ENCODE measurements at regions not wholly inside any gene's neighbourhood (a gene's known extent, or its start where the extent isn't known, plus 50 kb on each side); places are given as distances from the start of the nearest gene placed in this dataset.

GRCh38 chr7:52465216-52465615 is 570.2 kb upstream of the POM121L12 start:
- TF ChIP-seq, protein P1, sequence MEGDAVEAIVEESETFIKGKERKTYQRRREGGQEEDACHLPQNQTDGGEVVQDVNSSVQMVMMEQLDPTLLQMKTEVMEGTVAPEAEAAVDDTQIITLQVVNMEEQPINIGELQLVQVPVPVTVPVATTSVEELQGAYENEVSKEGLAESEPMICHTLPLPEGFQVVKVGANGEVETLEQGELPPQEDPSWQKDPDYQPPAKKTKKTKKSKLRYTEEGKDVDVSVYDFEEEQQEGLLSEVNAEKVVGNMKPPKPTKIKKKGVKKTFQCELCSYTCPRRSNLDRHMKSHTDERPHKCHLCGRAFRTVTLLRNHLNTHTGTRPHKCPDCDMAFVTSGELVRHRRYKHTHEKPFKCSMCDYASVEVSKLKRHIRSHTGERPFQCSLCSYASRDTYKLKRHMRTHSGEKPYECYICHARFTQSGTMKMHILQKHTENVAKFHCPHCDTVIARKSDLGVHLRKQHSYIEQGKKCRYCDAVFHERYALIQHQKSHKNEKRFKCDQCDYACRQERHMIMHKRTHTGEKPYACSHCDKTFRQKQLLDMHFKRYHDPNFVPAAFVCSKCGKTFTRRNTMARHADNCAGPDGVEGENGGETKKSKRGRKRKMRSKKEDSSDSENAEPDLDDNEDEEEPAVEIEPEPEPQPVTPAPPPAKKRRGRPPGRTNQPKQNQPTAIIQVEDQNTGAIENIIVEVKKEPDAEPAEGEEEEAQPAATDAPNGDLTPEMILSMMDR (IDR thresholded peaks at IDR 0.05), result no peak
- TF ChIP-seq POLR2AphosphoS5 (IDR thresholded peaks at IDR 0.05), result no peak
